Muscle layer of duodenum (tissue), 2 donors: ENCODE measurements at regions not wholly inside any gene's neighbourhood (a gene's known extent, or its start where the extent isn't known, plus 50 kb on each side); places are given as distances from the start of the nearest gene placed in this dataset.

Experiments
- H3K27ac ChIP-seq: one replicate; pipeline ENCODE4 v1.7.0; 2013; ENCODE audit warnings: mild to moderate bottlenecking, low read length
- H3K27me3 ChIP-seq: one replicate; pipeline ENCODE4 v1.7.0; 2013; ENCODE audit warnings: low read depth, mild to moderate bottlenecking, control low read depth, low read length
- H3K36me3 ChIP-seq, 2 donors: one replicate each; pipeline ENCODE4 v1.7.0; 2013; ENCODE audit warnings: low read length in 2 of 2, control low read depth in 1 of 2, mild to moderate bottlenecking in 1 of 2; ENCODE audit not compliant: insufficient read depth in 2 of 2, control insufficient read depth in 1 of 2
- H3K4me1 ChIP-seq, 2 donors: one replicate each; pipeline ENCODE4 v1.7.0; 2013; ENCODE audit warnings: low read length in 2 of 2, mild to moderate bottlenecking in 2 of 2, control low read depth in 1 of 2, moderate library complexity in 1 of 2; ENCODE audit not compliant: insufficient read depth in 2 of 2, control insufficient read depth in 1 of 2
- H3K4me3 ChIP-seq, 2 donors: one replicate each; pipeline ENCODE4 v1.7.0; 2013; ENCODE audit warnings: low read length in 2 of 2, low read depth in 1 of 2, mild to moderate bottlenecking in 1 of 2
- H3K9me3 ChIP-seq, 2 donors: one replicate each; pipeline ENCODE4 v1.7.0; 2013; ENCODE audit warnings: low read length in 2 of 2, control low read depth in 1 of 2, mild to moderate bottlenecking in 1 of 2; ENCODE audit not compliant: control insufficient read depth in 1 of 2
- donor health status: healthy.

GRCh38 chr4:1458581-1458980, 52.3 kb upstream of the NKX1-1 start:
- no peaks in the 10 kb centered on the region for H3K36me3 ChIP-seq
- H3K9me3 ChIP-seq = no peaks in the 10 kb centered on the region
- H3K4me3 ChIP-seq = no peak overlapping the region
- H3K27me3 ChIP-seq = peaks cover 19% of the 10 kb centered on the region
- no peak overlapping the region for H3K27ac ChIP-seq
- H3K4me1 ChIP-seq = no peaks in the 10 kb centered on the region
